OCI-LY7 (cell line): ENCODE measurements at regions not wholly inside any gene's neighbourhood (a gene's known extent, or its start where the extent isn't known, plus 50 kb on each side); places are given as distances from the start of the nearest gene placed in this dataset.

ENCODE experiments used
- EZH2phosphoT487 ChIP-seq: fragments of 200-600 bp; sonication (generic); IDR thresholded peaks from 2 replicates; pipeline ENCODE4 v1.6.1; 2018; ENCODE audit warnings: low read depth, borderline replicate concordance, mild to moderate bottlenecking, mixed run types, antibody characterized with exemption, low read length, moderate library complexity, mixed read lengths
- TF ChIP-seq, protein P1 (sequence below): fragments of 200-600 bp; sonication (generic); conservative IDR thresholded peaks from 2 replicates; pipeline ENCODE4 v1.5.1; 2014; ENCODE audit warnings: mild to moderate bottlenecking, antibody characterized with exemption, low read length, moderate library complexity, mixed read lengths

DNA sequence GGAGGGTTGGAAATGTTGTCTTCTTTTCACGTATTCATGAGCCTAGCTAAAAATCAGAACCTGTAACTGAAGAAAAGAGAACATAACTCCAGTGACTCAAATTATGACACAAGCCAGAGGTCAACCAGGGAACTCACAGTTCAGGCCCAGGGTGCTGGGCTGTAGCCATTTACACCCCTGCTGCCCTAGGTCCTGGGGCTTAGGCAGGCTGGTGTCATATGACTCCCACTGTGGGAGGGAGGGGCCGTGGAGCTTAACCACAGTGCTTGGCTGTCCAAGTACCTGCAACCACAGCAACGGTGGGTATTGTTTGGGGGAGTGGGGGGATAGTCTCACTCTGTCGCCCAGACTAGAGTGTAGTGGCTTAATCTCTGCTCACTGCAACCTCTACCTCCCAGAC is 71.1 kb upstream of the AMZ2 start:
- TF ChIP-seq, protein P1, sequence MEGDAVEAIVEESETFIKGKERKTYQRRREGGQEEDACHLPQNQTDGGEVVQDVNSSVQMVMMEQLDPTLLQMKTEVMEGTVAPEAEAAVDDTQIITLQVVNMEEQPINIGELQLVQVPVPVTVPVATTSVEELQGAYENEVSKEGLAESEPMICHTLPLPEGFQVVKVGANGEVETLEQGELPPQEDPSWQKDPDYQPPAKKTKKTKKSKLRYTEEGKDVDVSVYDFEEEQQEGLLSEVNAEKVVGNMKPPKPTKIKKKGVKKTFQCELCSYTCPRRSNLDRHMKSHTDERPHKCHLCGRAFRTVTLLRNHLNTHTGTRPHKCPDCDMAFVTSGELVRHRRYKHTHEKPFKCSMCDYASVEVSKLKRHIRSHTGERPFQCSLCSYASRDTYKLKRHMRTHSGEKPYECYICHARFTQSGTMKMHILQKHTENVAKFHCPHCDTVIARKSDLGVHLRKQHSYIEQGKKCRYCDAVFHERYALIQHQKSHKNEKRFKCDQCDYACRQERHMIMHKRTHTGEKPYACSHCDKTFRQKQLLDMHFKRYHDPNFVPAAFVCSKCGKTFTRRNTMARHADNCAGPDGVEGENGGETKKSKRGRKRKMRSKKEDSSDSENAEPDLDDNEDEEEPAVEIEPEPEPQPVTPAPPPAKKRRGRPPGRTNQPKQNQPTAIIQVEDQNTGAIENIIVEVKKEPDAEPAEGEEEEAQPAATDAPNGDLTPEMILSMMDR: no peak
- no peak for TF ChIP-seq EZH2phosphoT487
